HEK293T (cell line): ENCODE measurements at regions not wholly inside any gene's neighbourhood (a gene's known extent, or its start where the extent isn't known, plus 50 kb on each side); places are given as distances from the start of the nearest gene placed in this dataset.

ENCODE experiments used
- ARNT ChIP-seq: fragments of 450-650 bp; IDR thresholded peaks from 2 replicates; pipeline ENCODE4 v1.6.1; 2017; ENCODE audit warnings: mild to moderate bottlenecking
- BHLHE40 ChIP-seq: fragments of 450-650 bp; IDR thresholded peaks from 2 replicates; pipeline ENCODE4 v1.6.1; 2016; ENCODE audit warnings: mild to moderate bottlenecking, moderate library complexity, borderline replicate concordance
- CTBP1 ChIP-seq: fragments of 450-650 bp; IDR thresholded peaks from 2 replicates; pipeline ENCODE4 v1.6.1; 2016; ENCODE audit warnings: borderline replicate concordance
- ELF4 ChIP-seq: fragments of 450-650 bp; IDR thresholded peaks from 2 replicates; pipeline ENCODE4 v1.6.1; 2017; ENCODE audit warnings: antibody characterized with exemption
- FOXK2 ChIP-seq: fragments of 450-650 bp; IDR thresholded peaks from 2 replicates; pipeline ENCODE4 v1.6.1; 2016; ENCODE audit warnings: mild to moderate bottlenecking
- HDGF ChIP-seq: fragments of 450-650 bp; IDR thresholded peaks from 2 replicates; pipeline ENCODE4 v1.6.1; 2017; ENCODE audit warnings: antibody characterized with exemption, borderline replicate concordance
- L3MBTL2 ChIP-seq: fragments of 450-650 bp; conservative IDR thresholded peaks from 2 replicates; pipeline ENCODE4 v1.6.1; 2016; ENCODE audit warnings: mild to moderate bottlenecking
- LEF1 ChIP-seq: fragments of 450-650 bp; IDR thresholded peaks from 2 replicates; pipeline ENCODE4 v1.6.1; 2017; ENCODE audit warnings: mild to moderate bottlenecking, borderline replicate concordance
- NFRKB ChIP-seq: fragments of 450-650 bp; IDR thresholded peaks from 2 replicates; pipeline ENCODE4 v1.6.1; 2016; ENCODE audit warnings: mild to moderate bottlenecking, moderate library complexity
- SP1 ChIP-seq: fragments of 450-650 bp; IDR thresholded peaks from 2 replicates; pipeline ENCODE4 v1.6.1; 2017
- SUZ12 ChIP-seq: fragments of 450-650 bp; IDR thresholded peaks from 2 replicates; pipeline ENCODE4 v1.6.1; 2016; ENCODE audit warnings: mild to moderate bottlenecking
- TARDBP ChIP-seq: fragments of 450-650 bp; IDR thresholded peaks from 2 replicates; pipeline ENCODE4 v1.6.1; 2016

DNA sequence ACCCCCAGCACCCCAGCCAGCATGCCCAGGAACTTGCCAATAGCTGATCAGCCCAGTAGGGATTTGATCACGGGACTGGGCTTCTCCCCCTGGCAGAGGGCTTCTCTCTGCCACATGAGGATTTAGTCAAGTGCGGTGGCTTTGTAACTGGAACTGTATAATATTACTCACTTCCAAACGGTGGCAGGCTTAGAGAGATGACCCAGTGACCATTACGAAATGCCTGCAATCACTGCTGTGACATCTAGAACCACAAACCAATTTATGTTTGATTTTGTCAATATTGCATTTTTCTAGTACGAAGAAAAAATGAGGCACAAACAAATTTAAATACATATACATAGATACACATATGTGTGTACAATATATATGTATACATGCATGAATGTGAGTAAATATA is 192.1 kb downstream of the ERCC6L2 start:
- no peak for TF ChIP-seq NFRKB
- no peak for TF ChIP-seq SP1
- no peak for TF ChIP-seq ARNT
- no peak for TF ChIP-seq SUZ12
- TF ChIP-seq ELF4: no peak
- TF ChIP-seq FOXK2: no peak
- no peak for TF ChIP-seq BHLHE40
- TF ChIP-seq L3MBTL2: no peak
- TF ChIP-seq HDGF: no peak
- no peak for TF ChIP-seq CTBP1
- TF ChIP-seq LEF1: no peak
- no peak for TF ChIP-seq TARDBP
